HEK293 (cell line): ENCODE measurements at regions not wholly inside any gene's neighbourhood (a gene's known extent, or its start where the extent isn't known, plus 50 kb on each side); places are given as distances from the start of the nearest gene placed in this dataset.

Experiments used
- SALL2 ChIP-seq: fragments of 450-650 bp; formaldehyde crosslinking; IDR thresholded peaks from 2 replicates; pipeline ENCODE4 v1.5.0; 2017; ENCODE audit warnings: missing biosample characterization, mild to moderate bottlenecking, missing genetic modification characterization, borderline replicate concordance
- ZNF248 ChIP-seq: fragments of 450-650 bp; formaldehyde crosslinking; IDR thresholded peaks from 2 replicates; pipeline ENCODE4 v1.5.1; 2017; ENCODE audit warnings: missing biosample characterization, missing genetic modification characterization
- ZNF449 ChIP-seq: fragments of 450-650 bp; formaldehyde crosslinking; IDR thresholded peaks from 2 replicates; pipeline ENCODE4 v1.5.1; 2017; ENCODE audit warnings: missing biosample characterization, mild to moderate bottlenecking, missing genetic modification characterization, moderate library complexity
- ZNF76 ChIP-seq: fragments of 450-650 bp; formaldehyde crosslinking; IDR thresholded peaks from 2 replicates; pipeline ENCODE4; 2016; ENCODE audit warnings: low read depth, missing biosample characterization, missing genetic modification characterization, borderline replicate concordance
- ZNF837 ChIP-seq: fragments of 450-650 bp; formaldehyde crosslinking; IDR thresholded peaks from 2 replicates; pipeline ENCODE4 v1.5.1; 2016; ENCODE audit warnings: missing biosample characterization, missing genetic modification characterization

GRCh38 chr1:201742476-201742875, 86.5 kb upstream of the IPO9 start:
- TF ChIP-seq ZNF837: no peak
- TF ChIP-seq ZNF248 (tag by site-specific recombination): no peak
- no peak for TF ChIP-seq ZNF449 (tag by site-specific recombination)
- TF ChIP-seq ZNF76: no peak
- TF ChIP-seq SALL2: no peak
